HepG2 (cell line): ENCODE measurements at regions not wholly inside any gene's neighbourhood (a gene's known extent, or its start where the extent isn't known, plus 50 kb on each side); places are given as distances from the start of the nearest gene placed in this dataset.

Experiments
- BRCA1 ChIP-seq: sonication (generic); formaldehyde crosslinking; IDR thresholded peaks from 2 replicates; pipeline ENCODE4 v1.4.0; 2020; ENCODE audit warnings: missing genetic modification reagents
- EP300 ChIP-seq, 3 experiments: sonication (generic) in 1 of 3; formaldehyde crosslinking in 1 of 3; IDR thresholded peaks; 2 replicates each; pipeline versions ENCODE4 v1.5.1 to v1.6.1; 2011 to 2020; ENCODE audit warnings: low read depth in 2 of 3, low read length in 2 of 3, borderline replicate concordance in 1 of 3, improper control_type of control experiment in 1 of 3, mild to moderate bottlenecking in 1 of 3, missing genetic modification reagents in 1 of 3, moderate library complexity in 1 of 3
- ETV6 ChIP-seq: sonication (generic); formaldehyde crosslinking; conservative IDR thresholded peaks from 2 replicates; pipeline ENCODE4 v1.4.0; 2020; ENCODE audit warnings: missing genetic modification reagents
- FOXA1 ChIP-seq, 2 experiments: fragments of 450-650 bp in 1 of 2; sonication (generic) in 1 of 2; formaldehyde crosslinking in 1 of 2; IDR thresholded peaks; 2 replicates each; pipeline versions ENCODE4 v1.4.0 to v1.6.1; 2016 to 2020; ENCODE audit warnings: missing genetic modification reagents in 1 of 2
- ZNF672 ChIP-seq: sonication (generic); formaldehyde crosslinking; IDR thresholded peaks from 2 replicates; pipeline ENCODE4 v1.8.1; 2022; ENCODE audit warnings: missing genetic modification reagents

GRCh38 chr5:2179861-2180260, 297.1 kb upstream of the IRX4 start:
- no peak for TF ChIP-seq FOXA1 (IDR thresholded peaks at IDR 0.05)
- no peak for TF ChIP-seq FOXA1 (CRISPR knock-in tag; IDR thresholded peaks at IDR 0.05)
- TF ChIP-seq ETV6 (CRISPR knock-in tag): no peak
- TF ChIP-seq EP300 (IDR thresholded peaks at IDR 0.05; ENCODE audit: low read depth in 2 of 2, low read length in 2 of 2): no peak
- no peak for TF ChIP-seq EP300 (CRISPR knock-in tag; IDR thresholded peaks at IDR 0.05; ENCODE audit: borderline replicate concordance)
- no peak for TF ChIP-seq ZNF672 (CRISPR knock-in tag)
- no peak for TF ChIP-seq BRCA1 (CRISPR knock-in tag)
